ENCODE measurements at regions not wholly inside any gene's neighbourhood (a gene's known extent, or its start where the extent isn't known, plus 50 kb on each side); places are given as distances from the start of the nearest gene placed in this dataset.

DNA sequence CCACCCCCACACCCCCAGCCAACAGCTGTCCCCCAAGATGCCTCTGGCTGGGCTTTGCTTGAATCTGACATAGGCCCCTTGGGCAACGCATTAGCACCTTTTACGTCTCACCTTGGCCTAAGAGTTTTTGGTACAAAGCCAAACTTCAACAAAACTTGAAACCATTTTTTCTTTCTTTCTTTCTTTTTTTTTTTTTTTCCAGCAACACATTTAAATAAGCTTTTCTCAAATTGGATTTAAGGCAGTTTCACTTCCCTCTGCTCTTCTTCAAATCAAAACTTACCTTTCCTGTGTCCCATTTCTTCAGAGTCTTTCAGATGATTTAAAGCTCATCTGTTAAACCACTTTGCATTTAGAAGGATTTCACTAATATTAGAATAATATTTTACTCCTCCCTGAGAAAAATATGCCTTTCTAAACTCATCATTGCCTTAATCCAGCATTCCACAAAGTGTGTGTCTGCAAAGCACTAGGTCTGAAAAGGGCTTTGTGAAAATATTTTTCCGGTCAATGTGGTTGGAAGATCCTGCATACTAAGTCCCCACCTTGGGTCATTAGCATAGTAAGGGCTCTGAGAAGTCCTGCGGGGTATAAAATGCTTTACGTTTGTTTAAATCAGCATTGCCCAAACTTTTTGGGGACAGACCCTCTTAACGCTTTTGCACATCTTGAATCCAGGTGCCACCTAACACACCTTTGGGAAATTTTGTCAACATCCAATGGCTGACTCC, 217.0 kb downstream of the TLE3 start:
- DNase-seq = no peak

DNA sequence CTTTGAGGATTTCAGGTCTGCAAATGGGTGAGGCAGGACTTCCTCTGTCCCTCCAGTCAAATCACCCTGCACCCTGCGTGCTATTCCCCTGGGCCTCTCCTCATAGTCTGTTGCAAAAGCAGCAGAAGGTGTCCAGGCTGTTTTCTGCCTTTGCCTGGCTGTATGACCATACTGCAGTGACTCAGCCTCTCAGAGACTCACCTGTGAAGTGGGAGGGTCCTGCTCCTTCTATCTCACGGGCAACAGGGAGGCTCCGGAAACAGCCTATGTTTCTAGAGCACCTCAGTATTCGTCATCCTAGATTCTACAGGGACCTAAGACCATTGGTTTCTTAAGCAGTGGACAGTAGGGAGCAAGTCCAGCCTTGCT, 216.4 kb downstream of the TLE3 start:
- no peak for DNase-seq

DNA sequence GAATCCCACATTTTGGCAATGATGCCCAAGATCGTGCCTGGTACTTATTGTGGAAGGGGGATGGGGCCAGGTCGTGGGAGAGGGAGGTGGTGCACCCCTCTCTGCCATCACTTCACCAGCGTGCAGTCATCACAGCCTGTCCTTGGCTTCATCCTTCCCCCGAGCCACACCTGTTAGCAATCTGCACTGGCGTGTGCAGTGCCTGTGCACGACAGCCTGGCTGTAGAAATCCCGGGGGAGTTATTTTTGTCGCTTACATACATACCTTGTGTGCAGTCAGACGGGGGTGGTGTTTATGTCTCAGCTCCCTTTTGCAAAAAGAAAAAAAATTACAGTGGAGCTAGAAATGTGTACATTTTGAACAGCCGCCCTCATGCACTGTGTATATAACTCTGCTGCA, 216.0 kb downstream of the TLE3 start:
- DNase-seq = no peak

DNA sequence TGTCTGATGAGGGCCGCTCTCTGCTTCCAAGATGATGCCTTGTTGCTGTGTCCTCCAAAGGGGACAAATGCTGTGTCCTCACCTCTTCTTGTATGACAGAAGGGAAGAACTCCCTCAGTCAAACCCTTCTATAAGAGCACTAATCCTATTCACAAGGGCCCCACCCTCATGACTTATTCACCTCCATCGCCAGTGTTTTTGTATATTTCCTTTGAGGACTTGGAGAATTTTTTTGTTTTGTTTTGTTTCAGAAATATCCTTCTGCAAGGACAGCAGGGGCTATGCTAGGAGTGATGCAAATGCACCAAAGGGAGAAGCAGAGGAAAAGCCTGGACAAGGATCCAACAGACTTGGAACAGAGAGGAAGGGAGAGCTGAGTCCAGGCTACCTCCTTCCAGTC, 214.4 kb downstream of the TLE3 start:
- no peak for DNase-seq

DNA sequence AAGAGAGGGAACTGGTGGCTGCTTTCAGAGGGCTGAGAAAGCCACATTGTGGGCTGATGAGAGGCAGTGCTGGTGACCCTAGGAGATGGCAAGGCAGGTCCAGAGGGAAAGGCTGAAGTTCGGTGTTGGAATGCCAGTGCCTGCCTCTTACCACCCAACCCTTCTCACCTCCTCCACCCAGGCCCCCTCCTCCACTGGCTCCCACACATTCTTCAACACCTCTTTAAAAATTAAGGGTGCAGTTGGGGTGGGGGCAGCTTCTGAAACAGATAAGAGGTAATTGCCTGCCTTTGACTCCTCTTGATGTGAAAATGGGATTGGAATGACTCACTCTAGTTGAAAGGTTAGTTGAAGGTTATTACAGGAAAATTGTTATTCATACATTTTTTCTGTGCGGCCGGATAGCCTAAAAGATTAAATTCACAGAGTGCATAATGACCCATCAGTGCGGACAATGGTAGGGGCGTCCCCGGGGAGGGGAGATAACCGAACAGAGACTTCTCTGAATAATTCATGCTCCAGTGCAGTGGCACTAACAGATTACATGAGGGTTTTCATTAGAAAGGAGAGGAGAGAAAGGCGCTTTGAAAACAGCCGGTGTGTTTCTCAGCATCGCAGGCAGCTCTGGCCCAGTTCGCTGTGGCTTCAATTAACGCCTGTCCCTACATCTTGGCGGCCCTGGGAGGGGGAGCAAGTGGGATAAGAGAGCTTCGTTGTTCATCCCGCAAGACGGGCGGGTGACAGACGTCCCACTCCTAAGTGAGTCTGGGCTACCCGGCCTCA, 212.4 kb downstream of the TLE3 start:
- DNase-seq = no peak

- DNase-seq = no peak
Measured at GRCh38 chr15:69887009-69887408, 210.7 kb downstream of the TLE3 start.

DNA sequence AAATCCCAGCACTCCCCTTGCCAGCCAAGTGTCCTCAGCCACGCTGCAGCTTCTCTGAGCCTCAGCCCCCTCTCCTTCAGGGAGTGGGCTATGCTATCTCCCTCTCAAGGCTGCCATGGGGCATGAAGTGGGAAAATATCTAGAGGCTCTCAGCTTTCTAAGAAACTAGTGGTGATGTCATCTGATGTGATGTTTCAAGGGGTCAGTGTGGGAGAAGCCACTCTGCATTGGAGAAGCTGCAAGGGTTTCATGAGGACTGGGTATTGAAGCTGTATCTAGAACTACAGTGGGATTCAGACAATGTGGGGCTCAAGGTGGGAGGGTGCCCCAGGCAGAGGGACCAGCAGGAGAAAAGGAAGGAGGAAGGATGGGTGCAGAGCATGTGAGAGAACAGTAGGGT, 210.2 kb downstream of the TLE3 start:
- DNase-seq = no peak

DNA sequence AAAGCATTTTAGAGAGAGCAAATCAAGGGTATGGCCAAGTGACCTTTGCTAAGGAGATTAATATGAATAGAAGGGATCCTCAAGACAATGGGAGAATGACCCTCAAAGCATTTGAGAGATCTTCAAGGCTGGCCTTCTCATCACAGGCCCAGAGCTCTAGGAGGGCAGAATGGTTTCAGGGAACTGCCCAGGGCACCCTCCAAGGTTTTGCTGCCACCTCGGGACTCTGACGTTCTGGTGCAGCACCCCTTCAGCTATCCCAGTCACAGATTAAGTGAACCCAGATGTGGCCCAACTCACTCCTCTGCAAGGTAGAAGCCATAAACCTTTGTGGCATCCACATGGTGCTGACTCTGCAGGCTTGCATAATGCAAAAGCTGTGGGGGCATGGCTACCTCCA, 209.3 kb downstream of the TLE3 start:
- DNase-seq = no peak

- no peak for DNase-seq
Measured at GRCh38 chr15:69891070-69891536, 206.6 kb downstream of the TLE3 start.

- no peak for DNase-seq
Measured at GRCh38 chr15:69891606-69892005, 206.1 kb downstream of the TLE3 start.

DNA sequence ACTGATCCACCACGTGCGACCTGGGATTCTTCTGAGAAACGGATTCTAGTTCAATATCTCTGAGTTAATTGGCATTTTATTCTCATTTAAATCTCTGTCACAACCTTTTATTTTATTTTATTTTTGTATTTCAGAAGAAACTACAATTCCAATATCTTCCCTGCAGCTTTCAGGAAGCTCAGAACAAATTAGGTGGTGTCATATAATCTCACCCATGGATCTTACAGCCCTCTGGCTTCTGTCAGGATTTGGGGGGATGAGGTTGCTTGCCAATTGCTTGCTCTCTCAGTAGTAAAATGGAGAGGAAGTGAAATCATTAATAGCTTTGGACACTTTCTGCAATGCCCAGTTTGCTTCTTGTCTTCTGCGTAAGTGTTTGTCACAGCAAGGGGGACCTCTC, 205.4 kb downstream of the TLE3 start:
- no peak for DNase-seq

GRCh38 chr15:69893086-69893485, 204.6 kb downstream of the TLE3 start:
- no peak for DNase-seq

- DNase-seq = no peak
Measured at GRCh38 chr15:69893863-69894262, 203.9 kb downstream of the TLE3 start.

DNA sequence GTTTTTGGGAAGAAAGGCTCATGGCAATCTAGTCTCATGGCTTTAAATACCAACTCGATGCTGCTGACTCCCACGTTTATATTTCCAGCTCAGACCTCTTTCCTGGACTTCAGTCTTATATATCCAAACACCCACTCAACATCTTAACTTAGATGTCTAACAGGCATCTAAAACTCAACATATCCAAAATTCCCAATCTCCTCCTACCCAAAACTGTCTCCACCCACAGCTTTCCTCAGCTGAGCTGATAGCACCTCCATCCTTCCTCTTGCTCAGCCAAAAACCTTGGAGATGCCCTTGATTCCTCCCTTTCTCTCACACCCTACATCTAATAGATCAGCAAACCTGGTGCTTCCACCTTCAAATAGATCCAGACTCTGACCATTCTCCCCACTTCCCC, 202.5 kb downstream of the TLE3 start:
- DNase-seq = no peak

DNA sequence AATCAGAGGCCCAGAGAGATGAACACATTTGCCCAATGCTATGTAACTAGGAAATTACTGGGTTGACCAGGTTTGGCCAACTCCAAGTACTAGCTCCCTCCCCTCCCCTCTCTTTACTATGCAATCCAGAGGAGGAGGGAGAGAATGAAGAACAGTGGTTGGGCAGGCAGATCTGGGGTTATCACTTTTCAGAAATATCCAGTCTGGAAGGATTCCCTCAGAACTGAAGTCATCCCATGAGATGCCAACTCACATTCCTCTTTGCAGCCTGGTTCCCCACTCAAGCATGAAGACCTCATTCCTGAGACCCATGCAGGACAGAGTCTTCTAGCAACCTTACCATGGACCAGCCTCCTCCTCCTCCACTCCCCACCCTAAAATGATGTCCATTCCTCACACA, 201.1 kb downstream of the TLE3 start:
- DNase-seq = no peak

- DNase-seq = no peak
Measured at GRCh38 chr15:69897061-69897460, 200.7 kb downstream of the TLE3 start.

- DNase-seq = no peak
Measured at GRCh38 chr15:69897471-69898237, 200.1 kb downstream of the TLE3 start.

DNA sequence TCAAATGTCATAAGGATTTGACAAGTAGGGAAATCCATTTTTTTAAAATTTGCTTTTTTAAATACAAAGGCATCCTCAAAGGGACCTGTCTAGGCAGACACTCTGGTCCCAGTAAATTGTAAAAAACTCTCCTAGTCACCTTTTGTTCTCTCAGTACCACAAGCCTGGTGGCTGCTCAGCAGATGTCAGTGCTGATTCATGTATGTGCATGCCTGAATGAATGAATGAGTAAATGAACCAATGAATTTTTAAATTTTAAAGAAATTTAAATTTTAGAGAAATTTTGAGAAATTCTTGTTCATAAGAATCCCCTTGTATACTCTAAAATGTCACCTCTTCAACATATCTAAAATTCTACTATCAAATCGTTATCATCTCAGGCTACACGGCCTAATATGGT, 199.5 kb downstream of the TLE3 start:
- DNase-seq = no peak

- no peak for DNase-seq
Measured at GRCh38 chr15:69902414-69903062, 195.2 kb downstream of the TLE3 start.

- no peak for DNase-seq
Measured at GRCh38 chr15:69903470-69904469, 193.9 kb downstream of the TLE3 start.

DNA sequence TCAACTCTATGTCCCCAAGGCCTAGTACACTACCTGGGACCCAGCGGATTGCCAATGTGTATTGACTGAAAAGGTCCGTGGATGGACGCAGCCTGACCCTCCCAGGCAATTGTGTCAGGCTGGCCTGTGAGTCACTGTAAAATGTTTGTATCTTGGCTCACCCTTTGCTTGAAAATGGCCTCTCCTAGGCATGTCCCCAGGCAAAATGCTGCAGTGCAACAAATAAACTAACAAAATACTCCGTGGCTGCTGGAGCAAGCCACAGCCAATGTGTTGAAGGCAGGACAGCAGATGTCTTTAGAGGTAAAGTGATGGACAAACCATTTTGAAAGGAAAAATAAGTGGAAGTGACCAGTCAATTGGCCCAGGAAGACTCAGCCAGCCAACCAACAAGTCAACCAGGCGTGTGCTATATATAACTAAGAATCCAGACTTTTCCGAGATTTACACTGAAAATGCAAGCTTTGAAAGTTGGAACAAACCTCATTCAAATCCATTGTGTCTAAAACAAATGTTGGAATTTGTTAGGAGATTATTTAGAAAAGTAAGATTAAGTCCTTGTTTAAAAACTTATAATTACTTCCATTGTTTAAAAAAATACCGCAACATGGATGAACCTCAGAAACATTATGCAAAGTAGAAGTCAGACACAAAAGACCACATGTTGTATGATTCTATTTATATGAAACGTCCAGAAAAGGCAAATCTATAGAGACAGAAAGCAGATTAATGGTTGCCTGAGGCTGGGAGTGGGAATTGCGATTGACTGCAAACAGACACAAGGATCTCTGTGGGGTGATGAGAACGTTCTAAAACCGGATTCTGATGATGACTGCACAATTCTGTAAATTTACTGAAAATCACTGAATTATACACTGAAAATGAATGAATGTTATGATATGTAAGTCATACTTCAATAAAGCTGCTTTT, 191.2 kb downstream of the TLE3 start:
- DNase-seq = no peak

Data from 8988T (cell line).